HCT116 (cell line): ENCODE measurements at regions not wholly inside any gene's neighbourhood (a gene's known extent, or its start where the extent isn't known, plus 50 kb on each side); places are given as distances from the start of the nearest gene placed in this dataset.

ENCODE experiments used
- ATAC-seq: fragments of 200-7000 bp; cut with Tn5 transposase; 2 replicates; pipeline ENCODE4 v1.9.1; 2020; ENCODE audit warnings: mild to moderate bottlenecking, moderate library complexity
- BruUV-seq: library from RNA; stranded (reverse); fragments of 400-500 nt; replicated peaks from 2 replicates; lab custom pipeline; 2021; lab: Mats Ljungman, UMichigan
- CTCF ChIA-PET: fragments of 300-600 bp; sonication (Branson Sonifier 250); formaldehyde crosslinking; loops from one replicate; lab custom pipeline; 2021; ENCODE audit warnings: antibody characterized with exemption; lab: Charles Lee
- POLR2A ChIA-PET: fragments of 300-600, 350-600 bp; sonication (Branson Sonifier 250); formaldehyde crosslinking; loops from one replicate; lab custom pipeline; 2021; ENCODE audit warnings: antibody characterized with exemption; lab: Charles Lee
- RAD21 ChIA-PET, 2 experiments: fragments of 300-600 bp; sonication (Branson Sonifier 250); formaldehyde crosslinking; loops; one replicate each; lab custom pipeline; 2023; ENCODE audit warnings: low total read pairs in 2 of 2; ENCODE audit not compliant: uncharacterized antibody in 2 of 2, unreplicated experiment in 2 of 2, low non-redundant PET in 1 of 2; lab: Charles Lee
- DNase-seq: peaks from one replicate; pipeline ENCODE4 v3.0.0-alpha.2; 2010; ENCODE audit warnings: low read depth, low spot score
- H2AFZ ChIP-seq: fragments of 200-600 bp; shearing (Covaris generic), sonication (generic); 2 replicates; pipeline ENCODE4 v1.6.1; 2017; ENCODE audit warnings: low read depth, mixed run types, mixed read lengths, antibody characterized with exemption, low read length; ENCODE audit not compliant: poor library complexity, severe bottlenecking
- H3K27ac ChIP-seq: 2 replicates; pipeline ENCODE4 v1.5.1; 2012; ENCODE audit warnings: low read depth, low read length
- H3K27me3 ChIP-seq: fragments of 200-600 bp; sonication (generic); 2 replicates; pipeline ENCODE4 v1.6.1; 2016; ENCODE audit warnings: mixed run types, low read length, mixed read lengths; ENCODE audit not compliant: insufficient read depth
- H3K36me3 ChIP-seq, 2 experiments: fragments of 200-500 bp in 1 of 2; fragments of 200-600 bp in 1 of 2; sonication (Bioruptor generic) in 1 of 2; sonication (generic) in 1 of 2; 2 replicates each; pipeline versions ENCODE4 v1.5.1 to v1.6.1; 2014 to 2016; ENCODE audit warnings: low read length in 2 of 2, inconsistent platforms in 1 of 2, mixed read lengths in 1 of 2, mixed run types in 1 of 2; ENCODE audit not compliant: insufficient read depth in 2 of 2, control insufficient read depth in 1 of 2
- H3K4me1 ChIP-seq, 2 experiments: fragments of 200-600 bp in 1 of 2; sonication (generic) in 1 of 2; 2 replicates each; pipeline versions ENCODE4 v1.5.1 to v1.6.1; 2012 to 2017; ENCODE audit warnings: low read length in 2 of 2, inconsistent platforms in 1 of 2, mild to moderate bottlenecking in 1 of 2, mixed read lengths in 1 of 2, mixed run types in 1 of 2, moderate library complexity in 1 of 2; ENCODE audit not compliant: insufficient read depth in 2 of 2, control insufficient read depth in 1 of 2
- H3K4me2 ChIP-seq: fragments of 200-600 bp; sonication (generic); 2 replicates; pipeline ENCODE4 v1.6.1; 2017; ENCODE audit warnings: mixed run types, low read length, mixed read lengths
- H3K4me3 ChIP-seq, 2 experiments: fragments of 200-600 bp in 1 of 2; sonication (generic) in 1 of 2; replicated peaks in 1 of 2; 2 replicates each; pipeline ENCODE4 v1.5.1; 2011 to 2016; ENCODE audit warnings: low read length in 2 of 2, control low read depth in 1 of 2, low read depth in 1 of 2, mild to moderate bottlenecking in 1 of 2, mixed read lengths in 1 of 2, mixed run types in 1 of 2
- H3K79me2 ChIP-seq: fragments of 200-600 bp; sonication (generic); 2 replicates; pipeline ENCODE4 v1.6.1; 2017; ENCODE audit warnings: mild to moderate bottlenecking, mixed run types, low read length, moderate library complexity, mixed read lengths; ENCODE audit not compliant: insufficient read depth
- H3K9ac ChIP-seq: fragments of 200-600 bp; sonication (generic); 2 replicates; pipeline ENCODE4 v1.6.1; 2016; ENCODE audit warnings: low read length, mixed read lengths
- H3K9me2 ChIP-seq: fragments of 200-600 bp; sonication (generic), shearing (Covaris generic); 2 replicates; pipeline ENCODE4 v1.6.1; 2017; ENCODE audit warnings: mixed run types, mild to moderate bottlenecking, moderate library complexity; ENCODE audit not compliant: insufficient read depth
- H3K9me3 ChIP-seq, 2 experiments: fragments of 200-500 bp in 1 of 2; fragments of 200-600 bp in 1 of 2; sonication (Bioruptor generic) in 1 of 2; sonication (generic) in 1 of 2; 2 replicates each; pipeline ENCODE4 v1.6.1; 2014 to 2017; ENCODE audit warnings: low read length in 2 of 2, mixed read lengths in 2 of 2, inconsistent platforms in 1 of 2, low read depth in 1 of 2, mild to moderate bottlenecking in 1 of 2, mixed run types in 1 of 2, moderate library complexity in 1 of 2; ENCODE audit not compliant: control insufficient read depth in 1 of 2, insufficient read depth in 1 of 2
- H4K20me1 ChIP-seq: fragments of 200-600 bp; sonication (generic), shearing (Covaris generic); 2 replicates; pipeline ENCODE4 v1.6.1; 2017; ENCODE audit warnings: mixed run types, mild to moderate bottlenecking, moderate library complexity; ENCODE audit not compliant: insufficient read depth
- CEBPB ChIP-seq: IDR thresholded peaks from 2 replicates; pipeline ENCODE4 v1.6.1; 2012; ENCODE audit warnings: low read depth
- EGR1 ChIP-seq: IDR thresholded peaks from 2 replicates; pipeline ENCODE4 v1.6.1; 2012; ENCODE audit warnings: low read depth
- EZH2phosphoT487 ChIP-seq: fragments of 200-600 bp; IDR thresholded peaks from 2 replicates; pipeline ENCODE4 v1.6.1; 2018; ENCODE audit warnings: antibody characterized with exemption, borderline replicate concordance
- JUND ChIP-seq: IDR thresholded peaks from 2 replicates; pipeline ENCODE4 v1.6.1; 2012
- POLR2A ChIP-seq: IDR thresholded peaks from 2 replicates; pipeline ENCODE4 v1.7.0; 2011; ENCODE audit warnings: borderline replicate concordance; ENCODE audit not compliant: insufficient read depth, insufficient read length; ENCODE audit errors: extremely low read depth
- RAD21 ChIP-seq: IDR thresholded peaks from 2 replicates; pipeline ENCODE4 v1.6.1; 2012; ENCODE audit warnings: low read depth, mild to moderate bottlenecking
- REST ChIP-seq: IDR thresholded peaks from 2 replicates; pipeline ENCODE4 v1.6.1; 2012; ENCODE audit warnings: low read depth
- SP1 ChIP-seq: IDR thresholded peaks from 2 replicates; pipeline ENCODE4 v1.6.1; 2012; ENCODE audit warnings: low read depth
- TCF7L2 ChIP-seq: IDR thresholded peaks from 2 replicates; pipeline ENCODE4 v1.7.0; 2011; ENCODE audit warnings: borderline replicate concordance, inconsistent platforms; ENCODE audit not compliant: insufficient read depth, insufficient read length; ENCODE audit errors: extremely low read depth
- YY1 ChIP-seq: IDR thresholded peaks from 2 replicates; pipeline ENCODE4 v1.6.1; 2011; ENCODE audit warnings: low read length, low read depth, moderate library complexity, mild to moderate bottlenecking; ENCODE audit not compliant: insufficient replicate concordance; ENCODE audit errors: extremely low read depth
- ZNF274 ChIP-seq: fragments of 200-500 bp; sonication (Bioruptor generic); IDR thresholded peaks from 2 replicates; pipeline ENCODE4 v1.6.1; 2014; ENCODE audit warnings: mild to moderate bottlenecking, low read depth, low read length, inconsistent platforms
- intact Hi-C: fragments of 100-400 bp; cut with micrococcal nuclease; formaldehyde crosslinking; loops from 2 replicates; pipeline ENCODE4 v1.10.0; 2022
- TF ChIP-seq, protein P1 (sequence below), 3 experiments: fragments of 200-600 bp in 1 of 3; sonication (generic) in 1 of 3; IDR thresholded peaks in 2 of 3; conservative IDR thresholded peaks in 1 of 3; 2 replicates each; pipeline ENCODE4 v1.5.1; 2012 to 2017; ENCODE audit warnings: low read depth in 2 of 3, low read length in 2 of 3, antibody characterized with exemption in 1 of 3, borderline replicate concordance in 1 of 3, control low read depth in 1 of 3, mild to moderate bottlenecking in 1 of 3, mixed read lengths in 1 of 3, mixed run types in 1 of 3, moderate library complexity in 1 of 3; ENCODE audit not compliant: insufficient read depth in 1 of 3
- TF ChIP-seq, protein P2 (sequence below): IDR thresholded peaks from 2 replicates; pipeline ENCODE4 v1.6.1; 2012
- TF ChIP-seq, protein P3 (sequence below): IDR thresholded peaks from 2 replicates; pipeline ENCODE4 v1.6.1; 2011; ENCODE audit warnings: mild to moderate bottlenecking, low read length, moderate library complexity; ENCODE audit not compliant: insufficient replicate concordance; ENCODE audit errors: extremely low read depth
- TF ChIP-seq, protein P4 (sequence below): IDR thresholded peaks from 2 replicates; pipeline ENCODE4 v1.6.1; 2012

DNA sequence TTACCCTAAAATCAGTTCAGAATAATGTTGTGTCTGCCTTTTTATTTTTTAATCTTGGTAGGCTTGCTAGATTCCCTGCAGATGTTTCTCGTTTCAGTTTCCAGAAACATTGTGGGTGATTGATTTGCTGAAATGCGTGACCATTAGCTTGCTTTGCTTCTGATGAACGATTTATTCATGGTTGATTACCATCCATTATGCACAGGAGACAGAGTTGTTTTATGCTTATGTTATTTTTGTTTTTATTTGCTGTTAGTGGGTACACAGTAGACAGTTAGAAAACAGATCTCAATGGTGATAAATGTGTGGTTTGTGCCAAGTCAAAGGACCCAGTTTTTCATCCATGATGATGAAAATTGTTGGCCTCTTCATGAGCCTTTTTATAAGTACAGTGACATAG lies 455.6 kb upstream of the BOD1L1 start (continued):
- TF ChIP-seq, protein P1, sequence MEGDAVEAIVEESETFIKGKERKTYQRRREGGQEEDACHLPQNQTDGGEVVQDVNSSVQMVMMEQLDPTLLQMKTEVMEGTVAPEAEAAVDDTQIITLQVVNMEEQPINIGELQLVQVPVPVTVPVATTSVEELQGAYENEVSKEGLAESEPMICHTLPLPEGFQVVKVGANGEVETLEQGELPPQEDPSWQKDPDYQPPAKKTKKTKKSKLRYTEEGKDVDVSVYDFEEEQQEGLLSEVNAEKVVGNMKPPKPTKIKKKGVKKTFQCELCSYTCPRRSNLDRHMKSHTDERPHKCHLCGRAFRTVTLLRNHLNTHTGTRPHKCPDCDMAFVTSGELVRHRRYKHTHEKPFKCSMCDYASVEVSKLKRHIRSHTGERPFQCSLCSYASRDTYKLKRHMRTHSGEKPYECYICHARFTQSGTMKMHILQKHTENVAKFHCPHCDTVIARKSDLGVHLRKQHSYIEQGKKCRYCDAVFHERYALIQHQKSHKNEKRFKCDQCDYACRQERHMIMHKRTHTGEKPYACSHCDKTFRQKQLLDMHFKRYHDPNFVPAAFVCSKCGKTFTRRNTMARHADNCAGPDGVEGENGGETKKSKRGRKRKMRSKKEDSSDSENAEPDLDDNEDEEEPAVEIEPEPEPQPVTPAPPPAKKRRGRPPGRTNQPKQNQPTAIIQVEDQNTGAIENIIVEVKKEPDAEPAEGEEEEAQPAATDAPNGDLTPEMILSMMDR (IDR thresholded peaks at IDR 0.05 in 2 of 3, conservative IDR thresholded peaks at IDR 0.05 in 1 of 3; ENCODE audit: borderline replicate concordance in 1 of 3, insufficient read depth in 1 of 3, low read depth in 2 of 3, low read length in 2 of 3), result no peak
- no peak for TF ChIP-seq EZH2phosphoT487
- TF ChIP-seq SP1, result no peak

- no TSS peak for BruUV-seq
- ATAC-seq (no peak), DNase-seq (no peak)
- Histone ChIP-seq H3K9me3 (peaks cover 0 to 29% of the 10 kb centered on the region in 2 experiments; a peak in 1 of 4 replicates), H2AFZ (no peak overlapping the region), H3K27ac (no peak overlapping the region), H3K36me3 (no peaks in the 10 kb centered on the region), H3K9me2 (no peaks in the 10 kb centered on the region), H3K4me2 (no peak overlapping the region), H3K27me3 (no peaks in the 10 kb centered on the region), H4K20me1 (no peaks in the 10 kb centered on the region), H3K9ac (no peak overlapping the region), H3K79me2 (no peaks in the 10 kb centered on the region), H3K4me1 (no peaks in the 10 kb centered on the region), H3K4me3 (no peak overlapping the region)
- CTCF ChIA-PET, result no interaction called here
- POLR2A ChIA-PET, result no interaction called here
- RAD21 ChIA-PET, result no interaction called here
- intact Hi-C loops, result no loop called here
- TF ChIP-seq, protein P2, sequence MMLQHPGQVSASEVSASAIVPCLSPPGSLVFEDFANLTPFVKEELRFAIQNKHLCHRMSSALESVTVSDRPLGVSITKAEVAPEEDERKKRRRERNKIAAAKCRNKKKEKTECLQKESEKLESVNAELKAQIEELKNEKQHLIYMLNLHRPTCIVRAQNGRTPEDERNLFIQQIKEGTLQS, result no peak
- TF ChIP-seq TCF7L2, result no peak
- no peak for TF ChIP-seq SP1
- TF ChIP-seq YY1, result no peak
- no peak for TF ChIP-seq EGR1
- TF ChIP-seq, protein P3, sequence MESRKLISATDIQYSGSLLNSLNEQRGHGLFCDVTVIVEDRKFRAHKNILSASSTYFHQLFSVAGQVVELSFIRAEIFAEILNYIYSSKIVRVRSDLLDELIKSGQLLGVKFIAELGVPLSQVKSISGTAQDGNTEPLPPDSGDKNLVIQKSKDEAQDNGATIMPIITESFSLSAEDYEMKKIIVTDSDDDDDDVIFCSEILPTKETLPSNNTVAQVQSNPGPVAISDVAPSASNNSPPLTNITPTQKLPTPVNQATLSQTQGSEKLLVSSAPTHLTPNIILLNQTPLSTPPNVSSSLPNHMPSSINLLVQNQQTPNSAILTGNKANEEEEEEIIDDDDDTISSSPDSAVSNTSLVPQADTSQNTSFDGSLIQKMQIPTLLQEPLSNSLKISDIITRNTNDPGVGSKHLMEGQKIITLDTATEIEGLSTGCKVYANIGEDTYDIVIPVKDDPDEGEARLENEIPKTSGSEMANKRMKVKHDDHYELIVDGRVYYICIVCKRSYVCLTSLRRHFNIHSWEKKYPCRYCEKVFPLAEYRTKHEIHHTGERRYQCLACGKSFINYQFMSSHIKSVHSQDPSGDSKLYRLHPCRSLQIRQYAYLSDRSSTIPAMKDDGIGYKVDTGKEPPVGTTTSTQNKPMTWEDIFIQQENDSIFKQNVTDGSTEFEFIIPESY, result no peak
- no peak for TF ChIP-seq JUND
- TF ChIP-seq REST, result no peak
- no peak for TF ChIP-seq RAD21
- no peak for TF ChIP-seq ZNF274
- TF ChIP-seq CEBPB, result no peak
- no peak for TF ChIP-seq POLR2A
- TF ChIP-seq, protein P4, sequence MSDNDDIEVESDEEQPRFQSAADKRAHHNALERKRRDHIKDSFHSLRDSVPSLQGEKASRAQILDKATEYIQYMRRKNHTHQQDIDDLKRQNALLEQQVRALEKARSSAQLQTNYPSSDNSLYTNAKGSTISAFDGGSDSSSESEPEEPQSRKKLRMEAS, result no peak
These were observed 457.1 kb upstream of the BOD1L1 start for GRCh38 chr4:14084598-14084997.
